Smooth muscle cell of the brain vasculature (primary cell): ENCODE measurements at regions not wholly inside any gene's neighbourhood (a gene's known extent, or its start where the extent isn't known, plus 50 kb on each side); places are given as distances from the start of the nearest gene placed in this dataset.

Experiments used
- DNase-seq: peaks from one replicate; pipeline ENCODE4 v3.0.0-alpha.2; 2012; ENCODE audit warnings: low read depth, low spot score

GRCh38 chr2:19503406-19503805 lies 145.0 kb upstream of the OSR1 start:
- DNase-seq = no peak

GRCh38 chr2:19500126-19500525 lies 141.7 kb upstream of the OSR1 start:
- DNase-seq = no peak

GRCh38 chr2:19496646-19497045 lies 138.2 kb upstream of the OSR1 start:
- no peak for DNase-seq

GRCh38 chr2:19494241-19494640 lies 135.8 kb upstream of the OSR1 start:
- DNase-seq = no peak

GRCh38 chr2:19491796-19492195 lies 133.4 kb upstream of the OSR1 start:
- no peak for DNase-seq

GRCh38 chr2:19490846-19491435 lies 132.5 kb upstream of the OSR1 start:
- DNase-seq = no peak

GRCh38 chr2:19488009-19488691 lies 129.7 kb upstream of the OSR1 start:
- DNase-seq = no peak

- DNase-seq = no peak
These were observed 126.3 kb upstream of the OSR1 start for GRCh38 chr2:19484736-19485135.

GRCh38 chr2:19480673-19481072 lies 122.2 kb upstream of the OSR1 start:
- DNase-seq = no peak

- DNase-seq = no peak
These were observed 121.2 kb upstream of the OSR1 start for GRCh38 chr2:19479666-19480065.

GRCh38 chr2:19478409-19478808 lies 120.0 kb upstream of the OSR1 start:
- DNase-seq = no peak

GRCh38 chr2:19476327-19476726 lies 117.9 kb upstream of the OSR1 start:
- no peak for DNase-seq

GRCh38 chr2:19474128-19474527 lies 115.7 kb upstream of the OSR1 start:
- no peak for DNase-seq

GRCh38 chr2:19473350-19473749 lies 114.9 kb upstream of the OSR1 start:
- DNase-seq = no peak

GRCh38 chr2:19472391-19472978 lies 114.1 kb upstream of the OSR1 start:
- DNase-seq = no peak

- DNase-seq = no peak
These were observed 113.1 kb upstream of the OSR1 start for GRCh38 chr2:19471491-19471890.

GRCh38 chr2:19465978-19466377 lies 107.6 kb upstream of the OSR1 start:
- no peak for DNase-seq

GRCh38 chr2:19462256-19462645 lies 103.8 kb upstream of the OSR1 start:
- no peak for DNase-seq

GRCh38 chr2:19461504-19462255 lies 103.3 kb upstream of the OSR1 start:
- DNase-seq = no peak

GRCh38 chr2:19460761-19461160 lies 102.3 kb upstream of the OSR1 start:
- no peak for DNase-seq

GRCh38 chr2:19458427-19459003 lies 100.1 kb upstream of the OSR1 start:
- DNase-seq = no peak

GRCh38 chr2:19457809-19458208 lies 99.4 kb upstream of the OSR1 start:
- DNase-seq = no peak
